ENCODE measurements at regions not wholly inside any gene's neighbourhood (a gene's known extent, or its start where the extent isn't known, plus 50 kb on each side); places are given as distances from the start of the nearest gene placed in this dataset.

DNA sequence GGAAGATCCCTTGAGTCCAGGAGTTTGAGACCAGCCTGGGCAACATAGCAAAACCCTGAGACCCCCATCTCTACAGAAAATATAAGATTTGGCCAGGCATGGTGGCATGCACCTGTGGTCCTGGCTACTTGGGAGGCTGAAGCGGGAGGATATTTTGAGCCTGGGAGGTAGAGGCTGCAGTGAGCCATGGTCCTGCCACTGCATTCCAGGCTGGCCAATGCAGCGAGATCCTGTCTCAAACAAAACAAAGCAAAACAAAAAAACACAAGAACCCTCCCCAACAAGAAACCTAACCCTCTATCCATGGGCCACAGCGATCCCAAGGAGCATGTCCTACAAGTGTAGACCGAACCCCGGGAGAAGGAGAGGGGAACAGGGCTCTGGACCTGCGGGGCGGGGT is 133.3 kb downstream of the MGAT5B start:
- Histone ChIP-seq H3K27ac (ENCODE audit: low read depth, low read length) (no peak overlapping the region), H3K36me3 (ENCODE audit: control insufficient read depth in 1 of 2, insufficient read depth in 2 of 2, low read length in 2 of 2) (no peaks in the 10 kb centered on the region), H3K4me3 (ENCODE audit: low read depth in 1 of 2, low read length in 2 of 2) (no peak overlapping the region), H3K27me3 (ENCODE audit: control insufficient read depth in 1 of 2, insufficient read depth in 2 of 2, low read length in 2 of 2) (peaks cover 0 to 2% of the 10 kb centered on the region in 2 donors), H3K4me1 (ENCODE audit: control insufficient read depth in 1 of 2, insufficient read depth in 2 of 2, low read length in 2 of 2) (no peaks in the 10 kb centered on the region), H3K9me3 (ENCODE audit: control insufficient read depth in 1 of 2, low read length in 2 of 2) (no peaks in the 10 kb centered on the region), H3K9ac (ENCODE audit: low read depth in 1 of 2, low read length in 2 of 2) (no peak overlapping the region)

DNA sequence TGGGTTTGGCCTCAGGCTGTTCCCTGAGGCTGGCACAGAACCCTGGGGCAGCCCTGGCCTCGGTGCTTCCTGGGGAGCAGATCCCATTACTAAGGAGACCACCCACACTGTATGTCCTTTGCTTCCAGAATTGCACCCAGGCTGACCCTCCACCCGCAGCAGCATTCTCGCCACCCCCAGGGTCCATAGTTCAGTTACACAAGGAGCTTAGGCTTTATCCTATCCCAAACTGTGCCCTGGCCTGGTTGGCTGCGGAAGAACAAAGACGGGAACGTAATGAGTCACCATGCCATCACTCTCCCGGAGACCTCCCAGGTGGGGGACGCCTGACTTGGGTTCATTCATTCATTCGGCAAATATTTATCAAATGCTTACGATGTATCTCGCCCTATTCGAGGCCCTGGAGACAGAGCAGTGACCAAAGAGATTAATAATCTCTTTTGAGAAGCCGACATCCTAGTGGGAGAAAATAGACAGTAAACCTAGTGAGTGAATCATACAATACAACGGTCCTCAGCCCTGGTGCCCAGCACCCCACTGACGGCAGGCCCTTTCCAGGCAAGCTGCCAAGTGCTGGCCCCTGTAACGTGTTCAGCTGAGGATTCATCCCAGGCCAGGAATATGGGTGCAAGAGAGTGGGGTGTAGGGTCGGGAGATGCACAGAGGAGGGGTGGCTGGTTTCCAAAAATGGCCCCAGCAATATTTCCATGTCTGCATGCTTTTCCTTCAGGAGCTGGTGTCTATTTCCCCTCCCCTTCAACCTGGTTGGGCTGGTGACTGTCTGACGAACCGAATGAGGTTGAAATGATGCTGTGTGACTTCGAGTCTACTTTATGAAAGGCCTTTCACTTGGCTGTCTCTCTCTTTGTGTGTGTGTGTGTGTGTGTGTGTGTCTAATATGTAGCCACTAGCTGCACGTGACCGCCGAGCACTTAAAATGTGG is 134.2 kb downstream of the MGAT5B start:
- Histone ChIP-seq H3K36me3 (ENCODE audit: control insufficient read depth in 1 of 2, insufficient read depth in 2 of 2, low read length in 2 of 2) (no peaks in the 10 kb centered on the region), H3K9me3 (ENCODE audit: control insufficient read depth in 1 of 2, low read length in 2 of 2) (no peaks in the 10 kb centered on the region), H3K27ac (ENCODE audit: low read depth, low read length) (no peak overlapping the region), H3K9ac (ENCODE audit: low read depth in 1 of 2, low read length in 2 of 2) (no peak overlapping the region), H3K27me3 (ENCODE audit: control insufficient read depth in 1 of 2, insufficient read depth in 2 of 2, low read length in 2 of 2) (peaks cover 0 to 2% of the 10 kb centered on the region in 2 donors), H3K4me3 (ENCODE audit: low read depth in 1 of 2, low read length in 2 of 2) (no peak overlapping the region), H3K4me1 (ENCODE audit: control insufficient read depth in 1 of 2, insufficient read depth in 2 of 2, low read length in 2 of 2) (no peaks in the 10 kb centered on the region)

DNA sequence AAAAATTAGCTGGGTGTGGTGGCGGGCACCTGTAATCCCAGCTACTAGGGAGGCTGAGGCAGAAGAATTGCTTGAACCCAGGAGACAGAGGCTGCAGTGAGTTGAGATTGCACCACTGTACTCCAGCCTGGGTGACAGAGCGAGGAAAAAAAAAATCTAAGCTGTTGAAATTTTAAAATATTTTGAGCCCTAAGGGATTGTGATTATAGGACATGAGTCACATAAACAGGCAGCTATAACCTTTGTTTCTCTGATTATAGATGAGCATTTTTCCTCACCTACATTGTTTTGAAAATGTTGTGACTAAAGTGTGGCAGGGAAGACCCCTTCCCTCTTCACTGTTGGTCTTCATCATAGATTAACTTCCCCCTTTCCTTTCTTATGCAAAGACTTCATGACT is 135.5 kb downstream of the MGAT5B start:
- Histone ChIP-seq H3K36me3 (ENCODE audit: control insufficient read depth in 1 of 2, insufficient read depth in 2 of 2, low read length in 2 of 2) (no peaks in the 10 kb centered on the region), H3K9me3 (ENCODE audit: control insufficient read depth in 1 of 2, low read length in 2 of 2) (no peaks in the 10 kb centered on the region), H3K9ac (ENCODE audit: low read depth in 1 of 2, low read length in 2 of 2) (no peak overlapping the region), H3K4me1 (ENCODE audit: control insufficient read depth in 1 of 2, insufficient read depth in 2 of 2, low read length in 2 of 2) (no peaks in the 10 kb centered on the region), H3K4me3 (ENCODE audit: low read depth in 1 of 2, low read length in 2 of 2) (no peak overlapping the region), H3K27ac (ENCODE audit: low read depth, low read length) (no peak overlapping the region), H3K27me3 (ENCODE audit: control insufficient read depth in 1 of 2, insufficient read depth in 2 of 2, low read length in 2 of 2) (peaks cover 0 to under 1% of the 10 kb centered on the region in 2 donors)

DNA sequence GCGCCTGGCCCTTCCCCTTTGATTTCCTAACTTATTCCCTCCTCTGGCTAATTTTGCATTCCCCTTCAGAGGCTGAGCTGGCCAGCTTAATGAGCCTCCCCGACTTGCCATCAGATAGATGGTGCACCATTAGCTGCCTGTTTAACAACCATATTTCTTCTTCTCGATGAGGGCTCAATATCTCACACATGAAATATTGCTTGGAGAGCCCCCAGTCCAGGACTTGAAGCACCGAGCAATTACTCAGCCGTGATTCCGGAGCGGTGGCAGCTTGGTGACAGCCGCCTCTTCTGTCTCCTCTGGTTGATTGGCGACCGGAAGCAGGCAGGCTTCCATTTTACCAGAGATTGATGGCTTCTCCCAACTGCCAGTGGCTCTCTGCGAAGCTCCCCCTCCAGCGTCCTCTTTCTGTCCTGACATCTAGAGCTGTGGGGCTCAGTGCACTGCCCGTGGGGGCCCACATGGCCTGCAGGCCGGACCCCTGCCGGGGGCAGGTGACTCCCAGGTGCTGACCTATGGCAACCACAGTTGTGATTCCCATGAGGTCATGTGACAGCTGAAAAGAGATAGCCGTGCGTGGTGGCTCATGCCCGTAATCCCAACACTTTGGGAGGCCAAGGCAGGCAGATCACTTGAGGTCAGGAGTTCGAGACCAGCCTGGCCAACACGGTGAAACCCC is 133.7 kb upstream of the SEC14L1 start:
- Histone ChIP-seq H3K27me3 (ENCODE audit: control insufficient read depth in 1 of 2, insufficient read depth in 2 of 2, low read length in 2 of 2) (peaks cover 0 to 4% of the 10 kb centered on the region in 2 donors), H3K9ac (ENCODE audit: low read depth in 1 of 2, low read length in 2 of 2) (no peak overlapping the region), H3K27ac (ENCODE audit: low read depth, low read length) (no peak overlapping the region), H3K9me3 (ENCODE audit: control insufficient read depth in 1 of 2, low read length in 2 of 2) (no peaks in the 10 kb centered on the region), H3K4me1 (ENCODE audit: control insufficient read depth in 1 of 2, insufficient read depth in 2 of 2, low read length in 2 of 2) (no peaks in the 10 kb centered on the region), H3K36me3 (ENCODE audit: control insufficient read depth in 1 of 2, insufficient read depth in 2 of 2, low read length in 2 of 2) (no peaks in the 10 kb centered on the region), H3K4me3 (ENCODE audit: low read depth in 1 of 2, low read length in 2 of 2) (no peak overlapping the region)

GRCh38 chr17:77009877-77010276 is 130.9 kb upstream of the SEC14L1 start:
- Histone ChIP-seq H3K9me3 (ENCODE audit: control insufficient read depth in 1 of 2, low read length in 2 of 2) (no peaks in the 10 kb centered on the region), H3K4me3 (ENCODE audit: low read depth in 1 of 2, low read length in 2 of 2) (no peak overlapping the region), H3K4me1 (ENCODE audit: control insufficient read depth in 1 of 2, insufficient read depth in 2 of 2, low read length in 2 of 2) (no peaks in the 10 kb centered on the region), H3K36me3 (ENCODE audit: control insufficient read depth in 1 of 2, insufficient read depth in 2 of 2, low read length in 2 of 2) (no peaks in the 10 kb centered on the region), H3K27ac (ENCODE audit: low read depth, low read length) (no peak overlapping the region), H3K9ac (ENCODE audit: low read depth in 1 of 2, low read length in 2 of 2) (no peak overlapping the region), H3K27me3 (ENCODE audit: control insufficient read depth in 1 of 2, insufficient read depth in 2 of 2, low read length in 2 of 2) (peaks cover 0 to 4% of the 10 kb centered on the region in 2 donors)

DNA sequence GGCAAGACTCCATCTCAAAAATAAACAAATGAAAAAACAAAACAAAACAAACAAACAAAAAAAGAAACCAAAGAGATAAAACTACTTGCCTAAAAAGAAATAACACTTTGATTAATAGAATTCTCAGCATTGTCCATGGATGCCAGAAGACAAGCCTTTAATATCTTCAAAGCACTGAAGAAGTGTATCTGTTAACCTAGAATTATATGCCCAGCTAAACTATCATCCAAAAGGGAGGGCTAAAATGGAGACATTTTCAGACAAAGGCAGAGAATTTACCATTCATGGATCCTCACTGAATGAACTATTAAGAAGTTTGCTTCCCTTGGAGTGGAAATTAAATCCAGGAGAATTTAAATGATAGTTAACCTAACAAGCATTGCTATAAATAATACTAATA is 130.1 kb upstream of the SEC14L1 start:
- Histone ChIP-seq H3K27me3 (ENCODE audit: control insufficient read depth in 1 of 2, insufficient read depth in 2 of 2, low read length in 2 of 2) (peaks cover 0 to 4% of the 10 kb centered on the region in 2 donors), H3K4me3 (ENCODE audit: low read depth in 1 of 2, low read length in 2 of 2) (no peak overlapping the region), H3K9ac (ENCODE audit: low read depth in 1 of 2, low read length in 2 of 2) (no peak overlapping the region), H3K9me3 (ENCODE audit: control insufficient read depth in 1 of 2, low read length in 2 of 2) (no peaks in the 10 kb centered on the region), H3K4me1 (ENCODE audit: control insufficient read depth in 1 of 2, insufficient read depth in 2 of 2, low read length in 2 of 2) (no peaks in the 10 kb centered on the region), H3K27ac (ENCODE audit: low read depth, low read length) (no peak overlapping the region), H3K36me3 (ENCODE audit: control insufficient read depth in 1 of 2, insufficient read depth in 2 of 2, low read length in 2 of 2) (no peaks in the 10 kb centered on the region)

- Histone ChIP-seq H3K9ac (ENCODE audit: low read depth in 1 of 2, low read length in 2 of 2) (no peak overlapping the region), H3K9me3 (ENCODE audit: control insufficient read depth in 1 of 2, low read length in 2 of 2) (no peaks in the 10 kb centered on the region), H3K4me1 (ENCODE audit: control insufficient read depth in 1 of 2, insufficient read depth in 2 of 2, low read length in 2 of 2) (no peaks in the 10 kb centered on the region), H3K27ac (ENCODE audit: low read depth, low read length) (no peak overlapping the region), H3K27me3 (ENCODE audit: control insufficient read depth in 1 of 2, insufficient read depth in 2 of 2, low read length in 2 of 2) (peaks cover 0 to 4% of the 10 kb centered on the region in 2 donors), H3K4me3 (ENCODE audit: low read depth in 1 of 2, low read length in 2 of 2) (no peak overlapping the region), H3K36me3 (ENCODE audit: control insufficient read depth in 1 of 2, insufficient read depth in 2 of 2, low read length in 2 of 2) (no peaks in the 10 kb centered on the region)
Measured at GRCh38 chr17:77011173-77012011, 129.4 kb upstream of the SEC14L1 start.

GRCh38 chr17:77018504-77018903 is 122.3 kb upstream of the SEC14L1 start:
- Histone ChIP-seq H3K27me3 (ENCODE audit: control insufficient read depth in 1 of 2, insufficient read depth in 2 of 2, low read length in 2 of 2) (no peaks in the 10 kb centered on the region), H3K36me3 (ENCODE audit: control insufficient read depth in 1 of 2, insufficient read depth in 2 of 2, low read length in 2 of 2) (no peaks in the 10 kb centered on the region), H3K9me3 (ENCODE audit: control insufficient read depth in 1 of 2, low read length in 2 of 2) (no peaks in the 10 kb centered on the region), H3K27ac (ENCODE audit: low read depth, low read length) (no peak overlapping the region), H3K4me1 (ENCODE audit: control insufficient read depth in 1 of 2, insufficient read depth in 2 of 2, low read length in 2 of 2) (no peaks in the 10 kb centered on the region), H3K4me3 (ENCODE audit: low read depth in 1 of 2, low read length in 2 of 2) (no peak overlapping the region), H3K9ac (ENCODE audit: low read depth in 1 of 2, low read length in 2 of 2) (no peak overlapping the region)

DNA sequence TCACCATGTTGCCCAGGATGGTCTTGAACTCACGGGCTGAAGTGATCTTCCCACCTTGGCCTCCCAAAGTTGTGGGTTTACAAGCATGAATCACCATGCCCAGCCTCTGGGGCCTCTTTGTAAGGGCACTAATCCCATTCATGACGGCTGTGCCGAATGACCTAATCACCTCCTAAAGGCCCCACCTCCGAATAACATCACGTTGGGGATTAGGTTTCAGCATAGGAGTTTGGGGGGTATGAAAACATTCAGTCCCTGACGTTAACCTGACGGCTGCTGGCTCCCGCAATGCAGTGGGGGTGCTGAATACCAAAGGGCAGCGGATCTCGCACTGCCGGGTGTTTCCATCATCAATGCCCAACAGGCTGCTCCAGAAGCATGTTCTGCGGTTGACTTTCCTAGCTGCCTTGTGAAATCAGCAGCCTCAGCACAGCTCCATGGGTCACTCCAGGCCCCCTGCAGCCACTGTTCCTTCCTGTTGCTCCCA is 120.8 kb upstream of the SEC14L1 start:
- H3K4me3 ChIP-seq (ENCODE audit: low read depth in 1 of 2, low read length in 2 of 2) = no peak overlapping the region
- no peak overlapping the region for H3K27ac ChIP-seq (ENCODE audit: low read depth, low read length)
- no peaks in the 10 kb centered on the region for H3K4me1 ChIP-seq (ENCODE audit: control insufficient read depth in 1 of 2, insufficient read depth in 2 of 2, low read length in 2 of 2)
- H3K9ac ChIP-seq (ENCODE audit: low read depth in 1 of 2, low read length in 2 of 2) = no peak overlapping the region
- H3K27me3 ChIP-seq (ENCODE audit: control insufficient read depth in 1 of 2, insufficient read depth in 2 of 2, low read length in 2 of 2) = no peaks in the 10 kb centered on the region
- H3K9me3 ChIP-seq (ENCODE audit: control insufficient read depth in 1 of 2, low read length in 2 of 2) = no peaks in the 10 kb centered on the region
- no peaks in the 10 kb centered on the region for H3K36me3 ChIP-seq (ENCODE audit: control insufficient read depth in 1 of 2, insufficient read depth in 2 of 2, low read length in 2 of 2)

Measured in duodenal mucosa (tissue), 2 donors.